HG02973 (cell line): ENCODE measurements at regions not wholly inside any gene's neighbourhood (a gene's known extent, or its start where the extent isn't known, plus 50 kb on each side); places are given as distances from the start of the nearest gene placed in this dataset.
A peak's percentile ranks its signal among the peaks of the same experiment; 100 is the strongest.

ENCODE experiments used
- ATAC-seq: cut with Tn5 transposase; IDR thresholded peaks from one replicate; pipeline ENCODE4 v1.9.1; 2021; ENCODE audit warnings: moderate library complexity; ENCODE audit not compliant: unreplicated experiment

DNA sequence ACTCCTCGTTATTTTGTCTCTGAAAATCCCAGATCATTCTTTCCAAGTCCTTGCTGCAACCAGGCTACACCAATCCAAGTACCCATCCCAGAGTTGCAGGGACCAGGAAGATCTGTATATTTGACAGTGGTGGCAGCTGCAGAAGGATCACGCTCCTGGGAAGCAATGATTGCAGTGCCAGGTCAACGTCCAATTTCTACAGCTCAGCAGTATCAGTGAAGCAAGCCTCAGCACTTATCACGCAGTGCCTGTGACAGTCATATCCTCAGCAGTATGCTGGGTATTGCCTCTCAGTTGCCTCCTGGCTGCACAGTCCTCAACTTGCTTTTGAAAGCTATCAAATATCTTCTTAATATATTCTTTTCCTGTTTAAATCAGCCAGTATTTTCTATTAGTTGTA, 66.7 kb downstream of the BARHL2 start:
- no peak for ATAC-seq

DNA sequence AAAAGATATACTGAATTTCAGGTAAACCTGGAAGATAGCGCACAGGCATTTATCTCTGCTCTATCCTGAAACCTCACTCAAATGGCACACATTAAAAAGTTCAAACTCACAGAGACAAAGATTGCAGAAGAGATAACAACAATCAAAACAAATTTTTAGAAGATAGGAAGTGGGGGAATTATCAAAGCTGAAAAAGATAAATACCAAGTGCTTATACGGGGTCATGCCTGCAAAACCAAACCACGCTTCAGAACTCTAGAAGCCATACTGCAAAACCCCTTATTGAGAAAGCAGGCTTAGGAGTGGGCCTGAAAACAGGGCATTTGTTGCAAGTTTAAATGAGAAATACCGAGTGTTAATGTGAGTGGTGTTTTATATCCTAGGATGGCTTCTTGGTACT, 76.8 kb downstream of the BARHL2 start:
- ATAC-seq, result no peak

DNA sequence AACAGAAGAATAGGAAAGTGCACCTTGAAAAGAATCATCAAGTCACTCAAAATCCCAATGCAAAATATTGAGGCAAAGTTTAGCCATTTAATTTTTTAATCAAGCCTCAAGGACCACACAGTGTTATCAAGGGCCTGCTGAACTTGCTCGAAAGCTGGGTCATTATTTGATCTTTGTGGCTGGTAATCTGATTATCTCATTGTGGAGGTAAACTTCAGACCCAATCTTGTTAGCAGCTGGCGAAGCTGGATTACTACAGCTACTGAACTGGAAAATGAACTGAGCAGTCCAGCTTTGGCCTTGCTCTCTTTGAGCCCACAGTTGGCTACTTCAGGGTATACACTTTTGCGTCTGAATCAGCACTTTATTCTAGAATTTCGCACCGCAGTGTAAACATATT, 94.4 kb downstream of the BARHL2 start:
- ATAC-seq, result no peak

DNA sequence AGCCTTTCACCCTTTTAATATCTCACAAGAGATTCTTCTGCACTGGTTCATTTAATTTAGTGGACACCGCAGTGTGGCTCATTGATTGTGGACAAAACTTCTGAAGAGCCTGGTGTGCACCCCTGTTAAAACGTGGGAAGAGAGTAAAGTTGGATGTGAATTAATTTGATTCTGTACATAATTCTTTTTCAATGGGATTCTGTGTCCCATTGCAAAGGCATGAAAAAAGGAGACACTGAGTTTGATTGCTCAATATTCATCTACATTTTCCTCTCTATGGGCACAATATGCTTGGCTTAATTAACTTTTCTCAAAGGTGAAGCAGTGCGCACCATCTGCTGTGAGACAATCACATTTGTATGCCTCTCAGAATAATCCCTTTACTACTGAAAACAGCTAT, 95.1 kb downstream of the BARHL2 start:
- no peak for ATAC-seq

DNA sequence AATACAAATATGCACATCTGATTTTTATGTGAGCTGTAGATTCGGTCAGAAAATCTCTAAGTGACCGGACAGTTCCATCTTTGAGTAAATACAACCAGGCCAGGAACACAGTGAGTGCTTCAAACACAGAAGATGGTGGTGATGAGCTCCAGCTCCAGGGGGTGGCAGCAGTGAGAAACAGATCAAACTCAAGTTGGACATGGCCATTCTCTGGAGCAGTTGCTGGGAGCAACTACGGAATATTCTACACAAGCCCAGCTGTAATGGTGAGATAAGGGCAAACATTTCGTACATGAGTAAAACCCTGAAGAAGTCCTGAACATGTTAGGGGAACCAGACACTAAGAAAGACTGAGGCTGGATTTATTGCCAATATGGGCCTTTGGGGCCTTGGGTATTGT, 100.7 kb downstream of the BARHL2 start:
- ATAC-seq, result no peak

GRCh38 chr1:90614872-90615271, 102.2 kb downstream of the BARHL2 start:
- no peak for ATAC-seq

DNA sequence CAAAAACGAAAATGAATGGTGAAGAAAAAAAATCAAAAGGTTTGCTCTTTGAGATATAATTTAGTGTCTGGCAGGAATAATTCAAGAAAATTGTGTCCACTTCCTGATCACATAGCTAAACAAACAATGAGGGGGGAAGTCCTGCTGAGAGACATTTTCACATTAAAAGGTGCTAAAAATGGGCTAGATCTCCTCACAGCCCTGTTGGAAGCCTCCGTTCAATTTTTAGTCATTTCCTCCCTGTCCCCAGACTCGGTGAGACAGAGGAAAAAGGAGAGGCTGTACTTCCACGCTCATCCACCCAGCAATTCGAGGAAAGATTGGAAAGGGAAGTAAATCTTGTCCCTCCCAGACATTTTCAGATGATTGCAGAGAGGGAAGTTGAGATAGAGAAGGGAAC, 103.7 kb downstream of the BARHL2 start:
- ATAC-seq, result no peak

- ATAC-seq, result no peak
Measured at GRCh38 chr1:90612033-90612432, 105.1 kb downstream of the BARHL2 start.

DNA sequence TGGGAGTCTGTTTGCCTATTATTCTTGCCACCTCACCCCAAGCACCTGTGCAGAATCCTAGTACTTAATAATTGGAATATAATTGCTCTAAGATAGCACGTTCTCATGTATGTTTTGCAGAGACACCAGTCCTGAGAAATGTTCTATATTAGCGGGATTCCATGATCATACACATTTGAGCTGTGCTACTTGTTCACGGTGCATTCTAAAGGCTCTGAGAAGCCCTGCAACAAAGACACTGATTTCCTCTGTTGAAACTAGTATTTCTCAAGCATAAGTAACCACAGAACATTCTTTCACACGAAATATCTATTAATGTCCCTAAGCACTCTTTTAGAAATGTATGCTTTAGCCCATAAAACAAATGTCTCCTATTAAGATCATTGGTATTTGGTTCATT, 109.4 kb downstream of the BARHL2 start:
- ATAC-seq, result no peak

DNA sequence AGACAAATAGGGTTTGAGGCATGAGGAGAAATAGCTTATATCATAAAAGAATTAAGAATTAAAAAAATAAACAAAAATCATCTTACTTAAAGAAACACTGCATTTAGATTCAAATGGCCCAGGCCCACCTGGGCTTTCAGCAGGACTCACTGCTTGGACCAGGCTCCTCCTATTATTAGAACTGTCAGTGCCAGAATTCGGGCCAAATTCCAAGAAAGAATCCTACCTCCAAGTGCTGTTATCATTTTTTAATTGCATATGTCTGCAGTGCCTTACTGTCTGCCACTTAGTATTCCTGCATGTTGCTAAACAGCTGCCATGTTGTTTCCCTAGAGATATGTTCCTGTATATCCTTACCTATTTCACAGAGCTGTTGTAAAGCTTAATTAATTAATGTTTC, 112.0 kb downstream of the BARHL2 start:
- no peak for ATAC-seq

- ATAC-seq, result no peak
Measured at GRCh38 chr1:90593312-90593711, 123.8 kb downstream of the BARHL2 start.

DNA sequence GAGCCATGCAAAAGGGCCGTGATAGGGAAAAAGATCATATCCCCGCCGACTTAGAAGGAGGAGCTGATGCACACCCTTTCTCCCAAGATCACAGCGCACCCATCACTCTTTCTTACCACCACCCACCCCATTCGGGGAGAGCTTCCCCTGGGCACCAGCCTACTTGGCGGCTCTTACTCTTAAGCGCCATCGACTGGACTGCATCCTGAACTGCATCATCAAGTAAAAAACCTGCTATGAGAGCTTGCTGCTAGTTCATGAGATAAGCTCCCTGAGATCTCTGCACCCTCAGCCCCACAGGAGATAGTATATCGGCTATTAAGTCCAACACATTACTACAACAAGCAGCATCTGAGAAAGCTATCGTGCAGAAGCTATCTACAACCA, 125.1 kb downstream of the BARHL2 start:
- ATAC-seq, result no peak

- ATAC-seq, result no peak
Measured at GRCh38 chr1:90591355-90591969, 125.6 kb downstream of the BARHL2 start.

DNA sequence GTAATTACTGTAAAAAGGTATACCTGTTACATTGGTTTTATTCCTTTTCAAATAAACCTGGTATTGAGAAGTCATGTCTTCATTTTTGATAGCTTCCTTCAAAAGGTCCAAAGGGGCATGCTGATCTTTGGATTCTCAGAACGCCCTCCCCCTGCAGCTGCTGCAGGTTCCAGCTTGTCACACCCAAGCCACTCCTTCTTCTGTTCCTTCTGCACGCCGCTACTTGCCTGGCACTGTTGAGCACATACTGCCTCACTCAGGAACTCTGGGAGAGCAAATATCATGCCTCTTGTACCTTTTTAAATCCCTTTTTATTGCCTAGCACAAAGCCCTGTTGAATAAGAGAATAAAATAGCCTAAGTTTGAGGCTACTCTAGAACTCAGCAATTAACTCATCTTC, 136.9 kb downstream of the BARHL2 start:
- ATAC-seq, result no peak

GRCh38 chr1:90579212-90579802, 137.8 kb downstream of the BARHL2 start:
- peak; percentile 73 for ATAC-seq

DNA sequence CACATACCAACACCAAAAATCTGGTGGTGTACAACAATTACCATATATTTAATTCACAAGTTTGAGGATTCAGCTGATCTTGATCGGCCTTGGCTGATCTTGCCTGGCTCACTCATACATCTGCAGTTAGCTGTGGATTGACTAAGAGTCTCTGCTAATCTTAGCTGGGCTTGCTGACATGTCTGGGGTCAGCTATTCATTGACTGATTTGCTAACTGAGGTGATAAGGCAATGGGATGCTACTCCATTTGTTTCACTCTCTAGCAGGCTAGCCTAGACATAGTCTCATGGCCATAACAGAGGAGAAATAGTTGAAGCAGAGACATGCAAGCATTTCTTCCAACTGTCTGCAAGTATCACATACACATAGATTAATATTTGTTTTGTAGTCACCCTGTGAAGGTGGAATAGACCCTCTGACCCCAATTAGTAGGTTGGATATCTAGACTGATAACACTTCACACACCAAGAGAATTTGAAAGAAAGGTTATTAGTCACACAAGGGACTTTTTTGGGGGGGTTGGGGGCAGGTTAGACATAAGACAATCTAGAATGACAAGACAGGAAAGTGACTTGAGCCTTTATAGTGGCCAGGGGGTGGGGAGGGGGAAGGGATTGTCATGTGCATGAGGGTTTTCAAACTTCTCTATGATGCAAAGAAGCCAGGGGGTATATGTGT, 142.3 kb downstream of the BARHL2 start:
- no peak for ATAC-seq

GRCh38 chr1:90573736-90574135, 143.4 kb downstream of the BARHL2 start:
- no peak for ATAC-seq

DNA sequence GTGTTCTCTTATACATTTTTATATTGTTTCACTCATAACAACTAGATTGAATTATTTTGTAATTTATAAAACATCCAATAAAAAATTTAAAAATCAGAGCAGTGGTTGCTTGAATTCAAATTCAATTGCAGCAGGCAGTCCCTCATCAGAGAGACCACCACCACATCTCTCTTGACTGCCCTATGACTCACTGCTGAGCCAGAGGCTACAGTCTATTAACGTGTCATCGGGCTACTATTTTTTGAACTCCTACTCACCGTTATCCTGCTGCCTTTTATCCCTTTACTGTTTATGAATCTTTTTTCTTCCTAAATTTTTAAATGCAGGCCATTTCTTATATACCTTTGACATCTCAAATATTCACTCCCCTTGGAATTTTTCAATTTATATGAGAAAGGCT, 144.7 kb downstream of the BARHL2 start:
- ATAC-seq, result no peak

- ATAC-seq, result no peak
Measured at GRCh38 chr1:90568436-90568835, 148.7 kb downstream of the BARHL2 start.

- no peak for ATAC-seq
Measured at GRCh38 chr1:90564164-90564563, 152.9 kb downstream of the BARHL2 start.

- ATAC-seq, result no peak
Measured at GRCh38 chr1:90562892-90563291, 154.2 kb downstream of the BARHL2 start.

DNA sequence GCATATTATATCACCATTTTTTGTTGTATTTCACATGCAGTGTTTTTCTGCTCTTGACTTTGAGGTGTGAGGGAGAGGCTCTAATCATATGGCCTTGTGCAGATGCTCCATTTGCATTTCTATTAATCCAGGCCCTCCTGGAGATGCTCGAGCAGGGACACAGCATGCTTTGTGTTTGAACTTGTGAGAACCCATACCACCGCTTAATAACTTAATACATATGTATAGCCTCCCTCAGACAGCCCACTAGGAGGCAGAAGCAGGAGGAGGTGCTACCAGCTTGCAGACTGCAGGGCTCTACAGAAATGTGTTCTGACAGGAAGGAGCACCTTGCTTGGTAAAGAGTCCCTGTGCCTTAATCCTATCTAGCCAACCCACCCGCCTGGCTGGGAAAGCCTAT, 155.2 kb downstream of the BARHL2 start:
- no peak for ATAC-seq
